Caco-2 (cell line): ENCODE measurements at regions not wholly inside any gene's neighbourhood (a gene's known extent, or its start where the extent isn't known, plus 50 kb on each side); places are given as distances from the start of the nearest gene placed in this dataset.
"Not testable (repeated sequence)": the region's sequence is repeated elsewhere in the genome, so short reads cannot be mapped to it uniquely, and the experiment has no call there.

ENCODE experiments used
- BruUV-seq: library from RNA; stranded (reverse); fragments of 400-500 nt; replicated peaks from 2 replicates; lab custom pipeline; 2021; lab: Mats Ljungman, UMichigan
- CTCF ChIA-PET: fragments of 300-600 bp; sonication (Branson Sonifier 250); formaldehyde crosslinking; loops from one replicate; lab custom pipeline; 2022; ENCODE audit warnings: antibody characterized with exemption; lab: Charles Lee
- POLR2A ChIA-PET: fragments of 300-600 bp; sonication (Branson Sonifier 250); formaldehyde crosslinking; loops from one replicate; lab custom pipeline; 2022; ENCODE audit warnings: antibody characterized with exemption; lab: Charles Lee
- DNase-seq, 2 experiments: peaks; one replicate each; pipeline versions ENCODE4 v3.0.0 to v3.0.0-alpha.2; 2020 to 2022
- H3K27me3 ChIP-seq: replicated peaks from 2 replicates; pipeline ENCODE4 v1.6.0; 2011; ENCODE audit warnings: low read length; ENCODE audit not compliant: control insufficient read depth, insufficient read depth
- H3K36me3 ChIP-seq: 2 replicates; pipeline ENCODE4 v1.5.1; 2011; ENCODE audit warnings: low read length; ENCODE audit not compliant: control insufficient read depth, insufficient read depth
- H3K4me1 ChIP-seq: fragments of 250-450 bp; sonication (Bioruptor Pico); 2 replicates; pipeline ENCODE4 v1.5.1; 2020; ENCODE audit warnings: mild to moderate bottlenecking
- H3K4me3 ChIP-seq: 2 replicates; pipeline ENCODE4 v1.5.1; 2011; ENCODE audit warnings: low read depth, mild to moderate bottlenecking, control low read depth, low read length
- H3K9me3 ChIP-seq: fragments of 250-450 bp; sonication (Bioruptor Pico); 2 replicates; pipeline ENCODE4 v1.5.1; 2020; ENCODE audit warnings: mild to moderate bottlenecking, moderate library complexity
- H3K27ac Mint-ChIP-seq: one replicate; pipeline ENCODE4 v1.8.0; 2022; ENCODE audit warnings: mixed read lengths; ENCODE audit not compliant: unreplicated experiment
- H3K27me3 Mint-ChIP-seq: one replicate; pipeline ENCODE4 v1.8.0; 2022; ENCODE audit warnings: mixed read lengths; ENCODE audit not compliant: insufficient read depth, unreplicated experiment
- H3K36me3 Mint-ChIP-seq: one replicate; pipeline ENCODE4 v1.8.0; 2022; ENCODE audit warnings: mild to moderate bottlenecking, mixed read lengths; ENCODE audit not compliant: insufficient read depth, unreplicated experiment
- H3K4me1 Mint-ChIP-seq: one replicate; pipeline ENCODE4 v1.8.0; 2022; ENCODE audit warnings: low read depth, mixed read lengths; ENCODE audit not compliant: unreplicated experiment
- H3K4me3 Mint-ChIP-seq: one replicate; pipeline ENCODE4 v1.8.0; 2022; ENCODE audit warnings: mild to moderate bottlenecking, moderate library complexity, mixed read lengths; ENCODE audit not compliant: unreplicated experiment
- H3K9me3 Mint-ChIP-seq: one replicate; pipeline ENCODE4 v1.8.0; 2022; ENCODE audit warnings: mixed read lengths; ENCODE audit not compliant: unreplicated experiment
- CTCF ChIP-seq, 2 experiments: fragments of 200-600 bp in 1 of 2; IDR thresholded peaks; 1 replicate in 1 of 2; 2 replicates in 1 of 2; pipeline versions ENCODE4 v1.5.1 to v1.8.0; 2011 to 2022; ENCODE audit warnings: antibody characterized with exemption in 1 of 2, control low read depth in 1 of 2, inconsistent platforms in 1 of 2, low read depth in 1 of 2, low read length in 1 of 2, mild to moderate bottlenecking in 1 of 2, moderate library complexity in 1 of 2; ENCODE audit not compliant: insufficient read depth in 1 of 2, severe bottlenecking in 1 of 2, unreplicated experiment in 1 of 2
- intact Hi-C: fragments of 100-400 bp; cut with micrococcal nuclease; formaldehyde crosslinking; loops from one replicate; pipeline ENCODE4 v1.10.0; 2022; ENCODE audit not compliant: unreplicated experiment

DNA sequence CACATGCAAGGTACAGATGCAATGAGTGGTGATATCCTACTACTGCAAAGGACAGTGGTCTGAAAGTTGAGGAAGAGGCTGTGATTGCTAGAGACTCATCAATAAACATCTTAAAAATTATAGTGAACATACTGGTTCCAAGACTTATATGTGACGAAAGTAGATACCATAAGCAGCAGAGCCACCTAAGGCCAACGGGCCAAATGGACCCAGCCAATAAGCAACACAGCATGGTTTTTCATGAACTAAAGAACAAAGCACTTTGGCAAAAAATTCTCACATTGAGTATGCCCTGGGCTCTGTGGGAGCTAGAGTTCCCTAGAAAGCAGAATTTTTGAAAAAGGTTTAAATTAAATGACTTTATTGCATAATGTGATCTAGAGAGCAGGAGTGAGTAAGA is 272.1 kb downstream of the SI start:
- Histone ChIP-seq H3K36me3 (no peaks in the 10 kb centered on the region), H3K9me3 (no peaks in the 10 kb centered on the region), H3K4me1 (no peaks in the 10 kb centered on the region), H3K4me3 (no peak overlapping the region), H3K27me3 (no peaks in the 10 kb centered on the region)
- Mint-ChIP-seq H3K36me3 (no peaks in the 10 kb centered on the region), H3K27ac (no peak overlapping the region), H3K27me3 (peaks cover 4% of the 10 kb centered on the region), H3K9me3 (no peaks in the 10 kb centered on the region), H3K4me1 (no peaks in the 10 kb centered on the region), H3K4me3 (no peak overlapping the region)
- intact Hi-C loops = no loop called here
- peak in 1 of 2 experiments; percentile 5 for DNase-seq
- ChIA-PET POLR2A (no interaction called here), CTCF (no interaction called here)
- BruUV-seq = no TSS peak
- peak in 1 of 2 experiments; percentile 31 for TF ChIP-seq CTCF (IDR thresholded peaks at IDR 0.05; ENCODE audit: insufficient read depth in 1 of 2, low read depth in 1 of 2, low read length in 1 of 2, severe bottlenecking in 1 of 2, unreplicated experiment in 1 of 2)

DNA sequence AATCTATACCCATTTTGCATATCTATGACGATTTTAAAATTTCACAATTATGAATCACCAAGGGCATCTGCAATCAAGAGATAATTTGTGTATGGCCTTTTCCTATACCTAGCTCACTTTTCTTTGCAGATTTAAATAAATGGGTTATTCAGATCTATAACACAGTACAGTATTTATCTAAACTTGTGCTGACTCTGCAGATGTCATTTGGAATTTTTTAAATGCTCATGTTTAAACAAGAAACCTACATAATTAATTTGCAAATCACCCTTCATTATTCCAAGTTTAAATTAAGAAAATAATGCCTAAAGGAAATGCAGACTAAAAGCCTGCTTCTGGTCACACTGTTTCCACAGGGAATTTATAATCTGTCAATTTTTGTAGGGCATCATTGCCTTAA is 284.2 kb downstream of the SI start:
- DNase-seq = no peak
- H3K27me3 ChIP-seq = no peaks in the 10 kb centered on the region
- ChIA-PET POLR2A (no interaction called here), CTCF (no interaction called here)
- Mint-ChIP-seq H3K36me3 (no peaks in the 10 kb centered on the region), H3K27me3 (peaks cover 6% of the 10 kb centered on the region), H3K4me1 (no peaks in the 10 kb centered on the region), H3K9me3 (no peaks in the 10 kb centered on the region), H3K4me3 (no peak overlapping the region), H3K27ac (no peak overlapping the region)
- H3K9me3 ChIP-seq = no peaks in the 10 kb centered on the region
- H3K36me3 ChIP-seq = no peaks in the 10 kb centered on the region
- H3K4me3 ChIP-seq = no peak overlapping the region
- H3K4me1 ChIP-seq = no peaks in the 10 kb centered on the region
- intact Hi-C loops = no loop called here
- TF ChIP-seq CTCF (IDR thresholded peaks at IDR 0.05; ENCODE audit: insufficient read depth in 1 of 2, low read depth in 1 of 2, low read length in 1 of 2, severe bottlenecking in 1 of 2, unreplicated experiment in 1 of 2) = no peak
- no TSS peak for BruUV-seq

- Mint-ChIP-seq H3K9me3 (no peaks in the 10 kb centered on the region), H3K36me3 (no peaks in the 10 kb centered on the region), H3K4me3 (no peak overlapping the region), H3K27ac (no peak overlapping the region), H3K4me1 (no peaks in the 10 kb centered on the region), H3K27me3 (no peaks in the 10 kb centered on the region)
- Histone ChIP-seq H3K36me3 (no peaks in the 10 kb centered on the region), H3K27me3 (no peaks in the 10 kb centered on the region), H3K4me3 (no peak overlapping the region), H3K9me3 (no peaks in the 10 kb centered on the region), H3K4me1 (no peaks in the 10 kb centered on the region)
- no TSS peak for BruUV-seq
- intact Hi-C loops = no loop called here
- DNase-seq = no peak
- ChIA-PET CTCF (no interaction called here), POLR2A (no interaction called here)
- no peak for TF ChIP-seq CTCF (IDR thresholded peaks at IDR 0.05; ENCODE audit: insufficient read depth in 1 of 2, low read depth in 1 of 2, low read length in 1 of 2, severe bottlenecking in 1 of 2, unreplicated experiment in 1 of 2)
These were observed 287.0 kb downstream of the SI start for GRCh38 chr3:164791263-164791662.

- BruUV-seq, H3K4me3 Mint-ChIP-seq, H3K9me3 Mint-ChIP-seq, H3K27me3 ChIP-seq, intact Hi-C loops, H3K27ac Mint-ChIP-seq, H3K4me3 ChIP-seq, CTCF ChIA-PET, POLR2A ChIA-PET, H3K36me3 Mint-ChIP-seq, DNase-seq, H3K27me3 Mint-ChIP-seq, H3K4me1 ChIP-seq, H3K36me3 ChIP-seq, H3K4me1 Mint-ChIP-seq, H3K9me3 ChIP-seq: not testable (repeated sequence)
These were observed 293.9 kb downstream of the SI start for GRCh38 chr3:164784407-164784806.
